ENCODE measurements at regions not wholly inside any gene's neighbourhood (a gene's known extent, or its start where the extent isn't known, plus 50 kb on each side); places are given as distances from the start of the nearest gene placed in this dataset.

DNA sequence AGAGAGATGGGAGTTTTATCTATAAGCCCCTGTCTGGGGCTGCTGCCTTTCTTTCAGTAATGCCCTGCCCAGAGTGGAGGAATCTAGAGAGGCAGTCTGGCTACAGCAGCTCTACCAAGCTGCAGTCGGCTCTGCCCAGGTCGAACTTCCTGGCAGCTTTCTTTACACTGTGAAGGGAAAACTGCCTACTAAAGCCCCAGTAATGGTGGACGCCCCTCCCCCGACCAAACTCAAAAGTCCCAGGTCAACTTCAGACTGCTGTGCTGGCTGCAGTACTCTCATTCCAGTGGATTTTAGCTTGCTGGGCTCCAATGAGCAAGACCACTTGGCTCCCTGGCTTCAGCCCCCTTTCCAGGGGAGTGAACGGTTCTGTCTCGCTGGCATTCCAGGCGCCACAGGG is 65.9 kb upstream of the RARB start:
- H3K4me3 ChIP-seq (ENCODE audit: low read depth, low read length), result no peak overlapping the region
- DNase-seq (ENCODE audit: low read depth), result no peak
- TF ChIP-seq, protein P1, sequence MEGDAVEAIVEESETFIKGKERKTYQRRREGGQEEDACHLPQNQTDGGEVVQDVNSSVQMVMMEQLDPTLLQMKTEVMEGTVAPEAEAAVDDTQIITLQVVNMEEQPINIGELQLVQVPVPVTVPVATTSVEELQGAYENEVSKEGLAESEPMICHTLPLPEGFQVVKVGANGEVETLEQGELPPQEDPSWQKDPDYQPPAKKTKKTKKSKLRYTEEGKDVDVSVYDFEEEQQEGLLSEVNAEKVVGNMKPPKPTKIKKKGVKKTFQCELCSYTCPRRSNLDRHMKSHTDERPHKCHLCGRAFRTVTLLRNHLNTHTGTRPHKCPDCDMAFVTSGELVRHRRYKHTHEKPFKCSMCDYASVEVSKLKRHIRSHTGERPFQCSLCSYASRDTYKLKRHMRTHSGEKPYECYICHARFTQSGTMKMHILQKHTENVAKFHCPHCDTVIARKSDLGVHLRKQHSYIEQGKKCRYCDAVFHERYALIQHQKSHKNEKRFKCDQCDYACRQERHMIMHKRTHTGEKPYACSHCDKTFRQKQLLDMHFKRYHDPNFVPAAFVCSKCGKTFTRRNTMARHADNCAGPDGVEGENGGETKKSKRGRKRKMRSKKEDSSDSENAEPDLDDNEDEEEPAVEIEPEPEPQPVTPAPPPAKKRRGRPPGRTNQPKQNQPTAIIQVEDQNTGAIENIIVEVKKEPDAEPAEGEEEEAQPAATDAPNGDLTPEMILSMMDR (conservative IDR thresholded peaks at IDR 0.05; ENCODE audit: low read depth, low read length), result no peak

GRCh38 chr3:25365636-25366035 is 62.4 kb upstream of the RARB start:
- no peak overlapping the region for H3K4me3 ChIP-seq (ENCODE audit: low read depth, low read length)
- TF ChIP-seq, protein P1 (conservative IDR thresholded peaks at IDR 0.05; ENCODE audit: low read depth, low read length), result no peak
- no peak for DNase-seq (ENCODE audit: low read depth)

- TF ChIP-seq, protein P1 (conservative IDR thresholded peaks at IDR 0.05; ENCODE audit: low read depth, low read length), result no peak
- DNase-seq (ENCODE audit: low read depth), result no peak
- no peak overlapping the region for H3K4me3 ChIP-seq (ENCODE audit: low read depth, low read length)
Measured at GRCh38 chr3:25367025-25367424, 61.0 kb upstream of the RARB start.

- no peak overlapping the region for H3K4me3 ChIP-seq (ENCODE audit: low read depth, low read length)
- no peak for DNase-seq (ENCODE audit: low read depth)
- TF ChIP-seq, protein P1 (conservative IDR thresholded peaks at IDR 0.05; ENCODE audit: low read depth, low read length), result no peak
Measured at GRCh38 chr3:25372167-25372566, 55.9 kb upstream of the RARB start.

- no peak for DNase-seq (ENCODE audit: low read depth)
- TF ChIP-seq, protein P1 (conservative IDR thresholded peaks at IDR 0.05; ENCODE audit: low read depth, low read length), result no peak
- no peak overlapping the region for H3K4me3 ChIP-seq (ENCODE audit: low read depth, low read length)
Measured at GRCh38 chr3:25376340-25376739, 51.7 kb upstream of the RARB start.

DNA sequence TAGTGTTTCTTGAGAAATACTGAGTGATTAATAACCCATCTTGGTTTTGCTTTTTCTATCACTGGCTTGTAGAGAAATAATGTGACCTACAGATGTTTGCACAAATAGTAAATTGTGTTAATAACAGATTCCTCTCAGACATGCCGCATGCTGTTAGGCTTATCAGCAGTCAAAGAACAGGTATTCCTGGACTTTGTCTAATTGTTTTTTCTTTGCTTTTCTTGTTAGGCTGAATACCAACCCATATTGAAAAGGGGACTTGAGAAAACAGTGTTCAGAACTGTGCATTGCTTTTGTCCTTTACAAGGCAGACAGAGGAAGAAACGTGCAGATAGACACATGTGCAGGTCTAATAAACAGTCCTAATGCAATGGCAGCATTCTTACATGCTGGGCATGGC is 51.0 kb upstream of the RARB start:
- TF ChIP-seq, protein P1 (conservative IDR thresholded peaks at IDR 0.05; ENCODE audit: low read depth, low read length), result no peak
- no peak for DNase-seq (ENCODE audit: low read depth)

More for the DNA sequence above, 51.0 kb upstream of the RARB start:
- H3K4me3 ChIP-seq (ENCODE audit: low read depth, low read length), result no peak overlapping the region

Measured in epithelial cell of proximal tubule (primary cell).